Kidney (tissue), 13 donors: ENCODE measurements at regions not wholly inside any gene's neighbourhood (a gene's known extent, or its start where the extent isn't known, plus 50 kb on each side); places are given as distances from the start of the nearest gene placed in this dataset.
A peak's percentile ranks its signal among the peaks of the same experiment; 100 is the strongest.

ENCODE experiments used
- DNase-seq, 5 donors: peaks; one replicate each; pipeline ENCODE4 v3.0.0-alpha.2; 2013 to 2020
- FAIRE-seq: peaks from 2 replicates; lab custom pipeline; 2012; peaks lifted over from hg19 to GRCh38; lab: Jason Lieb, UNC
- H3K27ac ChIP-seq, 2 donors: one replicate each; pipeline ENCODE4 v1.7.0; 2013; ENCODE audit warnings: low read depth in 2 of 2, low read length in 2 of 2, inconsistent platforms in 1 of 2
- H3K27me3 ChIP-seq: one replicate; pipeline ENCODE4 v1.7.1; 2013; ENCODE audit warnings: low read length, inconsistent platforms; ENCODE audit not compliant: control insufficient read depth, insufficient read depth
- H3K36me3 ChIP-seq, 3 donors: one replicate each; pipeline versions ENCODE4 v1.7.0 to v1.7.1; 2013; ENCODE audit warnings: low read length in 3 of 3, control low read depth in 1 of 3, inconsistent platforms in 1 of 3; ENCODE audit not compliant: insufficient read depth in 3 of 3, control insufficient read depth in 2 of 3
- H3K4me1 ChIP-seq, 3 donors: one replicate each; pipeline versions ENCODE4 v1.7.0 to v1.7.1; 2013; ENCODE audit warnings: low read length in 3 of 3, inconsistent platforms in 1 of 3, low read depth in 1 of 3; ENCODE audit not compliant: control insufficient read depth in 2 of 3, insufficient read depth in 2 of 3
- H3K4me3 ChIP-seq, 3 donors: one replicate each; pipeline versions ENCODE4 v1.7.0 to v1.8.1; 2013; ENCODE audit warnings: low read length in 3 of 3, control low read depth in 1 of 3, inconsistent platforms in 1 of 3
- H3K9ac ChIP-seq, 3 donors: one replicate each; pipeline versions ENCODE4 v1.7.0 to v1.7.1; 2013; ENCODE audit warnings: low read length in 3 of 3, control low read depth in 1 of 3, inconsistent platforms in 1 of 3
- H3K9me3 ChIP-seq, 3 donors: one replicate each; pipeline versions ENCODE4 v1.7.0 to v1.7.1; 2013; ENCODE audit warnings: low read length in 3 of 3, control low read depth in 1 of 3, inconsistent platforms in 1 of 3; ENCODE audit not compliant: control insufficient read depth in 2 of 3, insufficient read depth in 1 of 3
- CTCF ChIP-seq: IDR thresholded peaks from 3 replicates; pipeline ENCODE4 v1.5.1; 2012; ENCODE audit warnings: mild to moderate bottlenecking, moderate library complexity, borderline replicate concordance; ENCODE audit not compliant: insufficient read depth; ENCODE audit errors: extremely low read depth
- intact Hi-C: fragments of 100-400 bp; cut with DNase I; formaldehyde crosslinking; loops from one replicate; pipeline ENCODE4 v1.11.1; 2022
- donor health status: control.
- donor health status: control.
- donor health status: control.
- donor health status: control.
- donor health status: control.
- donor health status: DM: yes; HTN: yes; CAD: no.
- donor health status: Normal renal cell carcinoma (clear cell type).

GRCh38 chr7:52369922-52370321, 665.5 kb upstream of the POM121L12 start:
- Histone ChIP-seq H3K4me3 (no peak overlapping the region), H3K9ac (no peak overlapping the region), H3K9me3 (no peaks in the 10 kb centered on the region), H3K27ac (no peak overlapping the region), H3K4me1 (no peaks in the 10 kb centered on the region), H3K36me3 (no peaks in the 10 kb centered on the region), H3K27me3 (no peaks in the 10 kb centered on the region)
- no peak for DNase-seq
- intact Hi-C loops = no loop called here
- no peak for FAIRE-seq
- no peak for TF ChIP-seq CTCF

- Histone ChIP-seq H3K4me3 (no peak overlapping the region), H3K4me1 (no peaks in the 10 kb centered on the region), H3K9ac (no peak overlapping the region), H3K9me3 (no peaks in the 10 kb centered on the region), H3K36me3 (no peaks in the 10 kb centered on the region), H3K27ac (no peak overlapping the region), H3K27me3 (no peaks in the 10 kb centered on the region)
- no peak for FAIRE-seq
- DNase-seq = no peak
- intact Hi-C loops = no loop called here
- no peak for TF ChIP-seq CTCF
These were observed 670.1 kb upstream of the POM121L12 start for GRCh38 chr7:52365349-52365748.

DNA sequence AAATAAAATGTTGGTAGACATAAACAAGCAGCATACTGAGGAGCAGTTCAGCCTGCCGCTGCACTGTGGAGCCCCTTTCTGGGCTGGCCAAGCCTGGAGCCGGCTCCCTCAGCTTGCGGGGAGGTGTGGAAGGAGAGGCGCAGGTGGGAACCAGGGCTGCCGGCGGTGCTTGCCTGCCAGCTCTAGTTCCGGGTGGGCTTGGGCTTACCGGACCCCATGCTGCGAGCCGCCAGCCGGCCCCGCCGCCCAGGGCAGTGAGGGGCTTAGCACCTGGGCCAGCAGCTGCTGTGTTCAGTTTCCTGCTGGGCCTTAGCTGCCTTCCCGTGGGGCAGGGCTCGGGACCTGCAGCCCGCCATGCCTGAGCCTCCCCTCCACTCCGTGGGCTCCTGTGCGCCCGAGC, 672.9 kb upstream of the POM121L12 start:
- H3K36me3 ChIP-seq = no peaks in the 10 kb centered on the region
- no peak overlapping the region for H3K27ac ChIP-seq
- no peak overlapping the region for H3K9ac ChIP-seq
- no peaks in the 10 kb centered on the region for H3K9me3 ChIP-seq
- no peak for TF ChIP-seq CTCF
- FAIRE-seq = no peak
- no peaks in the 10 kb centered on the region for H3K4me1 ChIP-seq
- H3K4me3 ChIP-seq = no peak overlapping the region
- DNase-seq = peak in 1 of 5 donors; percentile 45
- H3K27me3 ChIP-seq = no peaks in the 10 kb centered on the region
- intact Hi-C loops = no loop called here

GRCh38 chr7:52360541-52360940, 674.9 kb upstream of the POM121L12 start:
- Histone ChIP-seq H3K4me3 (no peak overlapping the region), H3K4me1 (no peaks in the 10 kb centered on the region), H3K27ac (no peak overlapping the region), H3K27me3 (no peaks in the 10 kb centered on the region), H3K36me3 (no peaks in the 10 kb centered on the region), H3K9me3 (no peaks in the 10 kb centered on the region), H3K9ac (no peak overlapping the region)
- TF ChIP-seq CTCF = no peak
- DNase-seq (no peak), FAIRE-seq (no peak)
- intact Hi-C loops = no loop called here
